ENCODE measurements at regions not wholly inside any gene's neighbourhood (a gene's known extent, or its start where the extent isn't known, plus 50 kb on each side); places are given as distances from the start of the nearest gene placed in this dataset.

DNA sequence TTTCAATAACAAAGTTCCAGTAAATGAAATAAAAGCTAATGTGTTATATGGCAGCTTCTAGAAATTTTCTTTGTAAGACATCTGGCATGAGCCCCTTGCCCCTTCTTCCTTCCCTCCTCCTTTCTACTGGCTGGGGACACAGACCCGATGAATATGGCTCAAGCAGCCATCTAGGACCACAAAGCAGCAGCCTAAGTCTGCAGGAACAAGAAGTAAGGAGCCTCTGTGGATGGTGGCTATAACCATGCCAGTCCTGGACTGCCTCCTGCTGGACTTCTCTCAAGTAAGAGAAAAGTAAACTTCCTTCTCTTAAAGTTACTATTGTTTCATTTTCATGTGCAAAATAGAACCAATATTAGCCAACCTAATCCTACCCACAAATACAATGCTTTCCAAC is 114.9 kb upstream of the DST start (continued):
- TF ChIP-seq, protein P1, sequence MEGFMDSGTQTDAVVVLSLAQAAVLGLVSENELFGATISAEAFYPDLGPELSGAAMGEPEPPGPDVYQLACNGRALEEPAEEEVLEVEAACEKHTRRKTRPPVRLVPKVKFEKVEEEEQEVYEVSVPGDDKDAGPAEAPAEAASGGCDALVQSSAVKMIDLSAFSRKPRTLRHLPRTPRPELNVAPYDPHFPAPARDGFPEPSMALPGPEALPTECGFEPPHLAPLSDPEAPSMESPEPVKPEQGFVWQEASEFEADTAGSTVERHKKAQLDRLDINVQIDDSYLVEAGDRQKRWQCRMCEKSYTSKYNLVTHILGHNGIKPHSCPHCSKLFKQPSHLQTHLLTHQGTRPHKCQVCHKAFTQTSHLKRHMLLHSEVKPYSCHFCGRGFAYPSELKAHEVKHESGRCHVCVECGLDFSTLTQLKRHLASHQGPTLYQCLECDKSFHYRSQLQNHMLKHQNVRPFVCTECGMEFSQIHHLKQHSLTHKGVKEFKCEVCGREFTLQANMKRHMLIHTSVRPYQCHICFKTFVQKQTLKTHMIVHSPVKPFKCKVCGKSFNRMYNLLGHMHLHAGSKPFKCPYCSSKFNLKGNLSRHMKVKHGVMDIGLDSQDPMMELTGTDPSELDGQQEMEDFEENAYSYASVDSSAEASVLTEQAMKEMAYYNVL (CRISPR knock-in tag; IDR thresholded peaks at IDR 0.05; ENCODE audit: borderline replicate concordance), result 0 out of 2 replicates have a peak, but pooled peaks have one; percentile 39
- TF ChIP-seq ZNF205 (CRISPR knock-in tag; IDR thresholded peaks at IDR 0.05), result no peak
- TF ChIP-seq ISL2 (CRISPR knock-in tag; IDR thresholded peaks at IDR 0.05), result no peak
- TF ChIP-seq, protein P2, sequence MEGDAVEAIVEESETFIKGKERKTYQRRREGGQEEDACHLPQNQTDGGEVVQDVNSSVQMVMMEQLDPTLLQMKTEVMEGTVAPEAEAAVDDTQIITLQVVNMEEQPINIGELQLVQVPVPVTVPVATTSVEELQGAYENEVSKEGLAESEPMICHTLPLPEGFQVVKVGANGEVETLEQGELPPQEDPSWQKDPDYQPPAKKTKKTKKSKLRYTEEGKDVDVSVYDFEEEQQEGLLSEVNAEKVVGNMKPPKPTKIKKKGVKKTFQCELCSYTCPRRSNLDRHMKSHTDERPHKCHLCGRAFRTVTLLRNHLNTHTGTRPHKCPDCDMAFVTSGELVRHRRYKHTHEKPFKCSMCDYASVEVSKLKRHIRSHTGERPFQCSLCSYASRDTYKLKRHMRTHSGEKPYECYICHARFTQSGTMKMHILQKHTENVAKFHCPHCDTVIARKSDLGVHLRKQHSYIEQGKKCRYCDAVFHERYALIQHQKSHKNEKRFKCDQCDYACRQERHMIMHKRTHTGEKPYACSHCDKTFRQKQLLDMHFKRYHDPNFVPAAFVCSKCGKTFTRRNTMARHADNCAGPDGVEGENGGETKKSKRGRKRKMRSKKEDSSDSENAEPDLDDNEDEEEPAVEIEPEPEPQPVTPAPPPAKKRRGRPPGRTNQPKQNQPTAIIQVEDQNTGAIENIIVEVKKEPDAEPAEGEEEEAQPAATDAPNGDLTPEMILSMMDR (CRISPR knock-in tag; IDR thresholded peaks at IDR 0.05), result peak; percentile 93
- TF ChIP-seq FOXA3 (CRISPR knock-in tag; IDR thresholded peaks at IDR 0.05), result peak; percentile 51; the same call in 1 of the 2 replicates
- TF ChIP-seq, protein P3, sequence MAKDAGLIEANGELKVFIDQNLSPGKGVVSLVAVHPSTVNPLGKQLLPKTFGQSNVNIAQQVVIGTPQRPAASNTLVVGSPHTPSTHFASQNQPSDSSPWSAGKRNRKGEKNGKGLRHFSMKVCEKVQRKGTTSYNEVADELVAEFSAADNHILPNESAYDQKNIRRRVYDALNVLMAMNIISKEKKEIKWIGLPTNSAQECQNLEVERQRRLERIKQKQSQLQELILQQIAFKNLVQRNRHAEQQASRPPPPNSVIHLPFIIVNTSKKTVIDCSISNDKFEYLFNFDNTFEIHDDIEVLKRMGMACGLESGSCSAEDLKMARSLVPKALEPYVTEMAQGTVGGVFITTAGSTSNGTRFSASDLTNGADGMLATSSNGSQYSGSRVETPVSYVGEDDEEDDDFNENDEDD (CRISPR knock-in tag; IDR thresholded peaks at IDR 0.05; ENCODE audit: borderline replicate concordance), result no peak
- no peak for TF ChIP-seq U2AF1 (optimal IDR thresholded peaks at IDR 0.05; ENCODE audit: low read depth, low read length)
- TF ChIP-seq, protein P4, sequence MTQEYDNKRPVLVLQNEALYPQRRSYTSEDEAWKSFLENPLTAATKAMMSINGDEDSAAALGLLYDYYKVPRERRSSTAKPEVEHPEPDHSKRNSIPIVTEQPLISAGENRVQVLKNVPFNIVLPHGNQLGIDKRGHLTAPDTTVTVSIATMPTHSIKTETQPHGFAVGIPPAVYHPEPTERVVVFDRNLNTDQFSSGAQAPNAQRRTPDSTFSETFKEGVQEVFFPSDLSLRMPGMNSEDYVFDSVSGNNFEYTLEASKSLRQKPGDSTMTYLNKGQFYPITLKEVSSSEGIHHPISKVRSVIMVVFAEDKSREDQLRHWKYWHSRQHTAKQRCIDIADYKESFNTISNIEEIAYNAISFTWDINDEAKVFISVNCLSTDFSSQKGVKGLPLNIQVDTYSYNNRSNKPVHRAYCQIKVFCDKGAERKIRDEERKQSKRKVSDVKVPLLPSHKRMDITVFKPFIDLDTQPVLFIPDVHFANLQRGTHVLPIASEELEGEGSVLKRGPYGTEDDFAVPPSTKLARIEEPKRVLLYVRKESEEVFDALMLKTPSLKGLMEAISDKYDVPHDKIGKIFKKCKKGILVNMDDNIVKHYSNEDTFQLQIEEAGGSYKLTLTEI (CRISPR knock-in tag; conservative IDR thresholded peaks at IDR 0.05), result no peak
- no peak for TF ChIP-seq ZNF180 (CRISPR knock-in tag; IDR thresholded peaks at IDR 0.05; ENCODE audit: borderline replicate concordance, low read depth)
- TF ChIP-seq SCMH1 (CRISPR knock-in tag; IDR thresholded peaks at IDR 0.05; ENCODE audit: borderline replicate concordance), result no peak
- TF ChIP-seq FOXC1 (CRISPR knock-in tag; IDR thresholded peaks at IDR 0.05; ENCODE audit: borderline replicate concordance), result 0 out of 2 replicates have a peak, but pooled peaks have one; percentile 28
- no peak; the same call in 1 of the 2 replicates for TF ChIP-seq GABPB1 (CRISPR knock-in tag; IDR thresholded peaks at IDR 0.05)
- TF ChIP-seq MED13 (CRISPR knock-in tag; IDR thresholded peaks at IDR 0.05), result no peak
- TF ChIP-seq, protein P5, sequence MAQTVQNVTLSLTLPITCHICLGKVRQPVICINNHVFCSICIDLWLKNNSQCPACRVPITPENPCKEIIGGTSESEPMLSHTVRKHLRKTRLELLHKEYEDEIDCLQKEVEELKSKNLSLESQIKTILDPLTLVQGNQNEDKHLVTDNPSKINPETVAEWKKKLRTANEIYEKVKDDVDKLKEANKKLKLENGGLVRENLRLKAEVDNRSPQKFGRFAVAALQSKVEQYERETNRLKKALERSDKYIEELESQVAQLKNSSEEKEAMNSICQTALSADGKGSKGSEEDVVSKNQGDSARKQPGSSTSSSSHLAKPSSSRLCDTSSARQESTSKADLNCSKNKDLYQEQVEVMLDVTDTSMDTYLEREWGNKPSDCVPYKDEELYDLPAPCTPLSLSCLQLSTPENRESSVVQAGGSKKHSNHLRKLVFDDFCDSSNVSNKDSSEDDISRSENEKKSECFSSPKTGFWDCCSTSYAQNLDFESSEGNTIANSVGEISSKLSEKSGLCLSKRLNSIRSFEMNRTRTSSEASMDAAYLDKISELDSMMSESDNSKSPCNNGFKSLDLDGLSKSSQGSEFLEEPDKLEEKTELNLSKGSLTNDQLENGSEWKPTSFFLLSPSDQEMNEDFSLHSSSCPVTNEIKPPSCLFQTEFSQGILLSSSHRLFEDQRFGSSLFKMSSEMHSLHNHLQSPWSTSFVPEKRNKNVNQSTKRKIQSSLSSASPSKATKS (CRISPR knock-in tag; IDR thresholded peaks at IDR 0.05), result no peak
- peak; percentile 68; the same call in 1 of the 2 replicates for TF ChIP-seq IRF2 (CRISPR knock-in tag; IDR thresholded peaks at IDR 0.05)
- no peak for TF ChIP-seq FOXA1 (IDR thresholded peaks at IDR 0.05)
- TF ChIP-seq FOXA1 (CRISPR knock-in tag; IDR thresholded peaks at IDR 0.05), result peak; percentile 61
- TF ChIP-seq ZNF225 (CRISPR knock-in tag; IDR thresholded peaks at IDR 0.05), result no peak
- TF ChIP-seq SMAD9 (CRISPR knock-in tag; IDR thresholded peaks at IDR 0.05), result no peak
- TF ChIP-seq PHF5A (CRISPR knock-in tag; IDR thresholded peaks at IDR 0.05; ENCODE audit: low read depth, unreplicated experiment), result peak; percentile 67
- TF ChIP-seq, protein P6, sequence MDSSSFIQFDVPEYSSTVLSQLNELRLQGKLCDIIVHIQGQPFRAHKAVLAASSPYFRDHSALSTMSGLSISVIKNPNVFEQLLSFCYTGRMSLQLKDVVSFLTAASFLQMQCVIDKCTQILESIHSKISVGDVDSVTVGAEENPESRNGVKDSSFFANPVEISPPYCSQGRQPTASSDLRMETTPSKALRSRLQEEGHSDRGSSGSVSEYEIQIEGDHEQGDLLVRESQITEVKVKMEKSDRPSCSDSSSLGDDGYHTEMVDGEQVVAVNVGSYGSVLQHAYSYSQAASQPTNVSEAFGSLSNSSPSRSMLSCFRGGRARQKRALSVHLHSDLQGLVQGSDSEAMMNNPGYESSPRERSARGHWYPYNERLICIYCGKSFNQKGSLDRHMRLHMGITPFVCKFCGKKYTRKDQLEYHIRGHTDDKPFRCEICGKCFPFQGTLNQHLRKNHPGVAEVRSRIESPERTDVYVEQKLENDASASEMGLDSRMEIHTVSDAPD (CRISPR knock-in tag; IDR thresholded peaks at IDR 0.05), result no peak

All from HepG2 (cell line).